OCI-LY1 (cell line): ENCODE measurements at regions not wholly inside any gene's neighbourhood (a gene's known extent, or its start where the extent isn't known, plus 50 kb on each side); places are given as distances from the start of the nearest gene placed in this dataset.

Experiments used
- H2AFZ ChIP-seq: fragments of 200-600 bp; sonication (generic), shearing (Covaris generic); 2 replicates; pipeline ENCODE4 v1.6.0; 2014; ENCODE audit warnings: antibody characterized with exemption, mild to moderate bottlenecking, low read length
- H3F3A ChIP-seq: fragments of 200-600 bp; sonication (generic), shearing (Covaris generic); 2 replicates; pipeline ENCODE4 v1.6.0; 2014; ENCODE audit warnings: mild to moderate bottlenecking, antibody characterized with exemption, low read length, moderate library complexity; ENCODE audit not compliant: insufficient read depth
- H3K27ac ChIP-seq: fragments of 200-600 bp; sonication (generic); 2 replicates; pipeline ENCODE4 v1.5.1; 2014; ENCODE audit warnings: low read length, mixed run types, mild to moderate bottlenecking, low read depth; ENCODE audit not compliant: poor library complexity, severe bottlenecking
- H3K27me3 ChIP-seq: fragments of 200-600 bp; sonication (generic); 2 replicates; pipeline ENCODE4 v1.6.0; 2014; ENCODE audit warnings: antibody characterized with exemption, mild to moderate bottlenecking, low read length, moderate library complexity; ENCODE audit not compliant: insufficient read depth
- H3K36me3 ChIP-seq: fragments of 200-600 bp; sonication (generic); 2 replicates; pipeline ENCODE4 v1.6.1; 2014; ENCODE audit warnings: mild to moderate bottlenecking, antibody characterized with exemption, low read length, moderate library complexity, mixed read lengths; ENCODE audit not compliant: insufficient read depth
- H3K4me1 ChIP-seq: fragments of 200-600 bp; sonication (generic); 2 replicates; pipeline ENCODE4 v1.5.1; 2014; ENCODE audit warnings: mild to moderate bottlenecking, low read length, moderate library complexity; ENCODE audit not compliant: insufficient read depth, severe bottlenecking
- H3K4me2 ChIP-seq: fragments of 200-600 bp; sonication (generic), shearing (Covaris generic); 2 replicates; pipeline ENCODE4 v1.6.1; 2014; ENCODE audit warnings: low read length
- H3K4me3 ChIP-seq: fragments of 200-600 bp; sonication (generic); 2 replicates; pipeline ENCODE4 v1.5.1; 2014; ENCODE audit warnings: low read length, low read depth, mild to moderate bottlenecking, mixed read lengths; ENCODE audit not compliant: poor library complexity, severe bottlenecking
- H3K79me2 ChIP-seq: fragments of 200-600 bp; shearing (Covaris generic); 2 replicates; pipeline ENCODE4 v1.6.1; 2016; ENCODE audit warnings: mixed run types, low read length, mixed read lengths; ENCODE audit not compliant: insufficient read depth
- H3K9ac ChIP-seq: fragments of 200-600 bp; sonication (generic), shearing (Covaris generic); 2 replicates; pipeline ENCODE4 v1.6.1; 2014; ENCODE audit warnings: mild to moderate bottlenecking, low read length, mixed read lengths
- H3K9me2 ChIP-seq: fragments of 200-600 bp; sonication (generic), shearing (Covaris generic); 2 replicates; pipeline ENCODE4 v1.6.1; 2014; ENCODE audit warnings: low read depth, mild to moderate bottlenecking, low read length, mixed read lengths
- H3K9me3 ChIP-seq: fragments of 200-600 bp; shearing (Covaris generic); 2 replicates; pipeline ENCODE4 v1.6.1; 2014; ENCODE audit warnings: low read length, mixed read lengths
- H4K20me1 ChIP-seq: fragments of 200-600 bp; sonication (generic), shearing (Covaris generic); 2 replicates; pipeline ENCODE4 v1.6.0; 2016; ENCODE audit warnings: mild to moderate bottlenecking, low read length; ENCODE audit not compliant: insufficient read depth
- EZH2 ChIP-seq: fragments of 200-600 bp; sonication (generic), shearing (Covaris generic); IDR thresholded peaks from 2 replicates; pipeline ENCODE4 v1.8.0; 2017; ENCODE audit warnings: borderline replicate concordance, mixed run types, mild to moderate bottlenecking, antibody characterized with exemption, low read length, moderate library complexity, mixed read lengths
- TF ChIP-seq, protein P1 (sequence below): fragments of 200-600 bp; sonication (generic), shearing (Covaris generic); IDR thresholded peaks from 2 replicates; pipeline ENCODE4 v1.5.1; 2017; ENCODE audit warnings: mild to moderate bottlenecking, antibody characterized with exemption, low read length, moderate library complexity, mixed read lengths

DNA sequence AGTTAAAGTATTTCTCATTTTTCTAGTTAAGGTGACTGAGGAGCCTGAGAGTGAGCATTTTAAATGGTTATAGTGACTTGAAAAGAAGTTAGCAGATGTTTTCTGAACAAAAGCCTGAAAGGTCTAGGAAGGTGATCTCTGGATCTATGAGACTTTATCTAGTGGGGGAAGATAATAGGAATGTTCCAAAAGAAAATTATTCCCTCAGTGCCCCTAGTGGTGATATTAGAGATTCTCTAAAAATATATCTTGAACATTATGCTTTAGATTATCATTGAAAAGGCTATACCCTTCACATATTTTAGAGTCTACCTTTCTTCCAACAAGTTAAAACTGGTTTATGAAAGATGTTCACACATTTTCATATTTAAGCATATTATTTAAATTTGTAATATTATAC lies 69.0 kb upstream of the SPANXN1 start:
- Histone ChIP-seq H3K4me2 (no peak overlapping the region), H3K79me2 (no peaks in the 10 kb centered on the region), H3K9me2 (no peaks in the 10 kb centered on the region), H3K9ac (no peak overlapping the region), H3K27ac (no peak overlapping the region), H3K4me3 (no peak overlapping the region), H4K20me1 (no peaks in the 10 kb centered on the region), H3K36me3 (no peaks in the 10 kb centered on the region), H3K9me3 (no peaks in the 10 kb centered on the region), H3K27me3 (no peaks in the 10 kb centered on the region), H3K4me1 (no peaks in the 10 kb centered on the region), H3F3A (no peaks in the 10 kb centered on the region), H2AFZ (no peak overlapping the region)
- TF ChIP-seq, protein P1, sequence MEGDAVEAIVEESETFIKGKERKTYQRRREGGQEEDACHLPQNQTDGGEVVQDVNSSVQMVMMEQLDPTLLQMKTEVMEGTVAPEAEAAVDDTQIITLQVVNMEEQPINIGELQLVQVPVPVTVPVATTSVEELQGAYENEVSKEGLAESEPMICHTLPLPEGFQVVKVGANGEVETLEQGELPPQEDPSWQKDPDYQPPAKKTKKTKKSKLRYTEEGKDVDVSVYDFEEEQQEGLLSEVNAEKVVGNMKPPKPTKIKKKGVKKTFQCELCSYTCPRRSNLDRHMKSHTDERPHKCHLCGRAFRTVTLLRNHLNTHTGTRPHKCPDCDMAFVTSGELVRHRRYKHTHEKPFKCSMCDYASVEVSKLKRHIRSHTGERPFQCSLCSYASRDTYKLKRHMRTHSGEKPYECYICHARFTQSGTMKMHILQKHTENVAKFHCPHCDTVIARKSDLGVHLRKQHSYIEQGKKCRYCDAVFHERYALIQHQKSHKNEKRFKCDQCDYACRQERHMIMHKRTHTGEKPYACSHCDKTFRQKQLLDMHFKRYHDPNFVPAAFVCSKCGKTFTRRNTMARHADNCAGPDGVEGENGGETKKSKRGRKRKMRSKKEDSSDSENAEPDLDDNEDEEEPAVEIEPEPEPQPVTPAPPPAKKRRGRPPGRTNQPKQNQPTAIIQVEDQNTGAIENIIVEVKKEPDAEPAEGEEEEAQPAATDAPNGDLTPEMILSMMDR = peak; percentile 20; the same call in 1 of the 2 replicates
- no peak for TF ChIP-seq EZH2

DNA sequence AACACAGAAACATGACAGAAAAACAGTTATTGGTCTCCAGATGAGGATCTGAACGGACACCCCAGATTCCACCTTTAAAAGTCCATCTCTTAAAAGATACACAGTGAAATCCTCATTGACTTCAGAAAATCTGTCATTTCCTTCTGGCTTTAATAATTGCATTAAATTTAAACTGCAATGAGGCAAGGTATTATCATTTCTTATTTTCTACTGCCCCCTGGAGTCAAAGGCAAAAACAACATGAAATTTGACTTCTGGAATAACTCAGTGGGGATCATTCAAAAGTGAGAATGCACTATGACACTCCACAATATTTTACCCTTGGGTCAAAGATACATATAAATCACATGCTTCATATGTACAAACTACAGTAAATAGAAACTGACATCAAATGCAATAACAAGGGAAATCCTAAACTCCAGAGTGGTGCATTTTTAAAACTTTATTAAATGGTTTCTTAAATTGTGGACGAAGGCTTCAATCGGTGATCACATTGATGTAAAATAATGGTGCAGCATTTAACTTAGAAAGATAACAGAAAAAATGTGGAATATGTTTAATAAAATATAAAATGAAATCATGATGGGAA lies 56.4 kb upstream of the SPANXN1 start:
- H3K36me3 ChIP-seq = no peaks in the 10 kb centered on the region
- no peaks in the 10 kb centered on the region for H3K9me2 ChIP-seq
- no peak overlapping the region for H3K4me2 ChIP-seq
- H3K9me3 ChIP-seq = no peaks in the 10 kb centered on the region
- no peaks in the 10 kb centered on the region for H3F3A ChIP-seq
- no peaks in the 10 kb centered on the region for H3K79me2 ChIP-seq
- no peaks in the 10 kb centered on the region for H3K27me3 ChIP-seq
- no peak overlapping the region for H2AFZ ChIP-seq
- no peak overlapping the region for H3K27ac ChIP-seq
- H4K20me1 ChIP-seq = no peaks in the 10 kb centered on the region
- TF ChIP-seq, protein P1 = peak; percentile 45; the same call in 1 of the 2 replicates
- TF ChIP-seq EZH2 = no peak
- H3K4me3 ChIP-seq = no peak overlapping the region
- no peaks in the 10 kb centered on the region for H3K4me1 ChIP-seq
- H3K9ac ChIP-seq = no peak overlapping the region
